ENCODE measurements at regions not wholly inside any gene's neighbourhood (a gene's known extent, or its start where the extent isn't known, plus 50 kb on each side); places are given as distances from the start of the nearest gene placed in this dataset.

GRCh38 chr1:102550729-102551384, 554.1 kb upstream of the OLFM3 start:
- Histone ChIP-seq H3K36me3 (no peaks in the 10 kb centered on the region), H3K9me3 (peaks cover 0 to 48% (median 26%) of the 10 kb centered on the region in 8 donors), H3K27me3 (replicated peaks in 1 of 7) (no peaks in the 10 kb centered on the region), H3K4me3 (no peak overlapping the region), H3K4me1 (no peaks in the 10 kb centered on the region), H3K27ac (no peak overlapping the region)
- intact Hi-C loops (cut with DNase I; ENCODE audit: low total_unique reads): no loop called here
- TF ChIP-seq CTCF (IDR thresholded peaks at IDR 0.05 in 8 of 11, conservative IDR thresholded peaks at IDR 0.05 in 3 of 11) (no peak), POLR2A (IDR thresholded peaks at IDR 0.05) (no peak)
- 65 to 86% (median 73%) methylated on average over 1 to 2 of the region's 2 CpGs for whole genome bisulfite sequencing, 5 donors
- DNase-seq: no peak

- WGBS, 5 donors: 86 to 95% (median 91%) methylated on average over 2 of the region's 2 CpGs
Observed at GRCh38 chr1:102546251-102546650, 549.5 kb upstream of the OLFM3 start.

GRCh38 chr1:102535829-102536505, 539.2 kb upstream of the OLFM3 start:
- WGBS, 5 donors: 76 to 88% (median 82%) methylated on average over 5 of the region's 5 CpGs
- Histone ChIP-seq H3K9me3 (peaks cover 0 to 7% (median 0%) of the 10 kb centered on the region in 8 donors), H3K27me3 (replicated peaks in 1 of 7) (no peaks in the 10 kb centered on the region), H3K4me1 (no peaks in the 10 kb centered on the region), H3K27ac (no peak overlapping the region), H3K36me3 (no peaks in the 10 kb centered on the region), H3K4me3 (no peak overlapping the region)
- no peak for DNase-seq
- TF ChIP-seq POLR2A (IDR thresholded peaks at IDR 0.05) (no peak), CTCF (IDR thresholded peaks at IDR 0.05 in 8 of 11, conservative IDR thresholded peaks at IDR 0.05 in 3 of 11) (no peak), POLR2AphosphoS5 (IDR thresholded peaks at IDR 0.05) (no peak)
- intact Hi-C loops (cut with DNase I; ENCODE audit: low total_unique reads): no loop called here

More at GRCh38 chr1:102546251-102546650, 549.5 kb upstream of the OLFM3 start:
- Histone ChIP-seq H3K27me3 (replicated peaks in 1 of 7) (no peaks in the 10 kb centered on the region), H3K4me1 (no peaks in the 10 kb centered on the region), H3K4me3 (no peak overlapping the region), H3K36me3 (no peaks in the 10 kb centered on the region), H3K27ac (no peak overlapping the region), H3K9me3 (peaks cover 0 to 8% (median 0%) of the 10 kb centered on the region in 8 donors)
- TF ChIP-seq CTCF (IDR thresholded peaks at IDR 0.05 in 8 of 11, conservative IDR thresholded peaks at IDR 0.05 in 3 of 11) (no peak), POLR2AphosphoS5 (IDR thresholded peaks at IDR 0.05) (no peak), POLR2A (IDR thresholded peaks at IDR 0.05) (no peak)
- intact Hi-C loops (cut with DNase I; ENCODE audit: low total_unique reads): no loop called here
- DNase-seq: no peak

- Histone ChIP-seq H3K9me3 (peaks cover 0 to 4% (median 0%) of the 10 kb centered on the region in 8 donors), H3K27ac (no peak overlapping the region), H3K27me3 (replicated peaks in 1 of 7) (no peaks in the 10 kb centered on the region), H3K4me1 (no peaks in the 10 kb centered on the region), H3K4me3 (no peak overlapping the region), H3K36me3 (no peaks in the 10 kb centered on the region)
- no peak for TF ChIP-seq CTCF (IDR thresholded peaks at IDR 0.05 in 8 of 11, conservative IDR thresholded peaks at IDR 0.05 in 3 of 11)
- no peak for TF ChIP-seq POLR2AphosphoS5 (IDR thresholded peaks at IDR 0.05)
- no peak for TF ChIP-seq POLR2A (IDR thresholded peaks at IDR 0.05)
- WGBS, 5 donors: 75 to 84% (median 79%) methylated on average over 4 of the region's 4 CpGs
- DNase-seq: no peak
- intact Hi-C loops (cut with DNase I; ENCODE audit: low total_unique reads): no loop called here
Observed at GRCh38 chr1:102531036-102531435, 534.3 kb upstream of the OLFM3 start.

Measured in spleen (tissue), 11 donors.